Hematopoietic multipotent progenitor cell treated with erythropoietin and hydrocortisone succinate and interleukin-3 and kit ligand, for 8 days (in vitro differentiated cells): ENCODE measurements at regions not wholly inside any gene's neighbourhood (a gene's known extent, or its start where the extent isn't known, plus 50 kb on each side); places are given as distances from the start of the nearest gene placed in this dataset.
"Not testable (repeated sequence)": the region's sequence is repeated elsewhere in the genome, so short reads cannot be mapped to it uniquely, and the experiment has no call there.

Experiments used
- DNase-seq: peaks from one replicate; pipeline ENCODE4 v3.0.0-alpha.2; 2015

GRCh38 chr5:58002323-58002722, 457.6 kb downstream of the PLK2 start:
- no peak for DNase-seq

GRCh38 chr5:57993866-57994265, 466.0 kb downstream of the PLK2 start:
- no peak for DNase-seq

GRCh38 chr5:57989378-57989777, 470.5 kb downstream of the PLK2 start:
- DNase-seq = no peak

- DNase-seq = no peak
Measured at GRCh38 chr5:57988813-57989212, 471.1 kb downstream of the PLK2 start.

- no peak for DNase-seq
Measured at GRCh38 chr5:57987552-57987951, 472.3 kb downstream of the PLK2 start.

- DNase-seq = no peak
Measured at GRCh38 chr5:57986761-57987341, 473.0 kb downstream of the PLK2 start.

- DNase-seq = no peak
Measured at GRCh38 chr5:57983426-57983825, 476.5 kb downstream of the PLK2 start.

- no peak for DNase-seq
Measured at GRCh38 chr5:57979671-57980070, 480.2 kb downstream of the PLK2 start.

GRCh38 chr5:57976506-57976905, 483.4 kb downstream of the PLK2 start:
- no peak for DNase-seq

GRCh38 chr5:57972099-57972498, 487.8 kb downstream of the PLK2 start:
- DNase-seq = not testable (repeated sequence)

GRCh38 chr5:57960569-57960968, 478.0 kb upstream of the ACTBL2 start:
- no peak for DNase-seq

GRCh38 chr5:57956636-57957035, 474.0 kb upstream of the ACTBL2 start:
- no peak for DNase-seq

GRCh38 chr5:57955511-57955910, 472.9 kb upstream of the ACTBL2 start:
- no peak for DNase-seq

GRCh38 chr5:57953792-57954191, 471.2 kb upstream of the ACTBL2 start:
- peak; percentile 41 for DNase-seq

- no peak for DNase-seq
Measured at GRCh38 chr5:57950616-57951228, 468.1 kb upstream of the ACTBL2 start.

GRCh38 chr5:57948091-57948490, 465.5 kb upstream of the ACTBL2 start:
- no peak for DNase-seq

GRCh38 chr5:57947181-57947580, 464.6 kb upstream of the ACTBL2 start:
- DNase-seq = no peak

GRCh38 chr5:57940879-57941278, 458.3 kb upstream of the ACTBL2 start:
- no peak for DNase-seq

GRCh38 chr5:57940236-57940635, 457.6 kb upstream of the ACTBL2 start:
- no peak for DNase-seq

- DNase-seq = no peak
Measured at GRCh38 chr5:57939771-57940170, 457.2 kb upstream of the ACTBL2 start.

GRCh38 chr5:57939335-57939734, 456.7 kb upstream of the ACTBL2 start:
- DNase-seq = no peak

- no peak for DNase-seq
Measured at GRCh38 chr5:57938174-57938557, 455.6 kb upstream of the ACTBL2 start.

GRCh38 chr5:57937501-57938173, 455.0 kb upstream of the ACTBL2 start:
- DNase-seq = no peak

- no peak for DNase-seq
Measured at GRCh38 chr5:57937025-57937424, 454.4 kb upstream of the ACTBL2 start.

GRCh38 chr5:57932761-57933160, 450.1 kb upstream of the ACTBL2 start:
- DNase-seq = no peak
